ENCODE measurements at regions not wholly inside any gene's neighbourhood (a gene's known extent, or its start where the extent isn't known, plus 50 kb on each side); places are given as distances from the start of the nearest gene placed in this dataset.

- in situ Hi-C loops (cut with MboI) = no loop called here
- Histone ChIP-seq H2AFZ (ENCODE audit: control insufficient read depth, low read depth, low read length) (no peak overlapping the region), H3K4me1 (ENCODE audit: control insufficient read depth, insufficient read depth, low read length) (no peaks in the 10 kb centered on the region), H4K20me1 (ENCODE audit: control insufficient read depth, insufficient read depth) (no peaks in the 10 kb centered on the region), H3K36me3 (ENCODE audit: control insufficient read depth in 2 of 2, insufficient read depth in 2 of 2, low read length in 1 of 2) (no peaks in the 10 kb centered on the region), H3K4me2 (ENCODE audit: control insufficient read depth, insufficient read depth) (no peak overlapping the region), H3K27me3 (replicated peaks in 1 of 2; ENCODE audit: control insufficient read depth in 2 of 2, insufficient read depth in 2 of 2, low read length in 1 of 2) (no peaks in the 10 kb centered on the region; a peak in 1 of 4 replicates), H3K79me2 (ENCODE audit: control insufficient read depth, insufficient read depth, low read length) (no peaks in the 10 kb centered on the region), H3K9me3 (replicated peaks; ENCODE audit: control insufficient read depth, insufficient read depth, low read length) (peaks cover 3% of the 10 kb centered on the region; the same call in 2 of the 3 replicates), H3K9ac (ENCODE audit: control insufficient read depth, insufficient read depth, low read length) (no peak overlapping the region), H3K4me3 (no peak overlapping the region), H3K27ac (ENCODE audit: control insufficient read depth, insufficient read depth) (no peak overlapping the region)
- intact Hi-C loops (cut with micrococcal nuclease; ENCODE audit: unreplicated experiment) = no loop called here
- RAD21 ChIA-PET (ENCODE audit: unreplicated experiment) = no interaction called here
- CTCF ChIA-PET = no interaction called here
- DNase-seq (ENCODE audit: low read depth, low spot score) (no peak), ATAC-seq (no peak), FAIRE-seq (no peak)
- POLR2A ChIA-PET = no interaction called here
- 46% methylated on average over 10 of the region's 10 CpGs for WGBS (ENCODE audit: insufficient coverage, insufficient replicate concordance, low lambda C conversion rate, missing lambda C conversion rate)
- no peak for TF ChIP-seq SIX5 (IDR thresholded peaks at IDR 0.05; ENCODE audit: low read depth, low read length, severe bottlenecking)
- no peak for TF ChIP-seq SMAD1 (IDR thresholded peaks at IDR 0.05; ENCODE audit: low read depth, partially characterized antibody)
- TF ChIP-seq REST (IDR thresholded peaks at IDR 0.05; ENCODE audit: low read depth, low read length) = no peak
- no peak for TF ChIP-seq ZNF592 (IDR thresholded peaks at IDR 0.05)
- TF ChIP-seq NFYA (IDR thresholded peaks at IDR 0.05; ENCODE audit: borderline replicate concordance, low read depth, low read length) = no peak
- TF ChIP-seq, protein P1, sequence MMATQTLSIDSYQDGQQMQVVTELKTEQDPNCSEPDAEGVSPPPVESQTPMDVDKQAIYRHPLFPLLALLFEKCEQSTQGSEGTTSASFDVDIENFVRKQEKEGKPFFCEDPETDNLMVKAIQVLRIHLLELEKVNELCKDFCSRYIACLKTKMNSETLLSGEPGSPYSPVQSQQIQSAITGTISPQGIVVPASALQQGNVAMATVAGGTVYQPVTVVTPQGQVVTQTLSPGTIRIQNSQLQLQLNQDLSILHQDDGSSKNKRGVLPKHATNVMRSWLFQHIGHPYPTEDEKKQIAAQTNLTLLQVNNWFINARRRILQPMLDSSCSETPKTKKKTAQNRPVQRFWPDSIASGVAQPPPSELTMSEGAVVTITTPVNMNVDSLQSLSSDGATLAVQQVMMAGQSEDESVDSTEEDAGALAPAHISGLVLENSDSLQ (IDR thresholded peaks at IDR 0.05) = no peak
- TF ChIP-seq, protein P2, sequence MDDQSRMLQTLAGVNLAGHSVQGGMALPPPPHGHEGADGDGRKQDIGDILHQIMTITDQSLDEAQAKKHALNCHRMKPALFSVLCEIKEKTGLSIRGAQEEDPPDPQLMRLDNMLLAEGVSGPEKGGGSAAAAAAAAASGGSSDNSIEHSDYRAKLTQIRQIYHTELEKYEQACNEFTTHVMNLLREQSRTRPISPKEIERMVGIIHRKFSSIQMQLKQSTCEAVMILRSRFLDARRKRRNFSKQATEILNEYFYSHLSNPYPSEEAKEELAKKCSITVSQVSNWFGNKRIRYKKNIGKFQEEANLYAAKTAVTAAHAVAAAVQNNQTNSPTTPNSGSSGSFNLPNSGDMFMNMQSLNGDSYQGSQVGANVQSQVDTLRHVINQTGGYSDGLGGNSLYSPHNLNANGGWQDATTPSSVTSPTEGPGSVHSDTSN (IDR thresholded peaks at IDR 0.05; ENCODE audit: insufficient replicate concordance, low read depth, low read length) = no peak
- no peak for TF ChIP-seq POU2F2 (IDR thresholded peaks at IDR 0.05; ENCODE audit: borderline replicate concordance, low read depth, low read length)
- no TSS peak for BruUV-seq (replicated peaks)
- SMC1A ChIA-PET (ENCODE audit: uncharacterized antibody, unreplicated experiment) = no interaction called here
Measured at GRCh38 chr1:5764959-5765358, 227.3 kb downstream of the NPHP4 start.
